Common myeloid progenitor, CD34-positive (primary cell): ENCODE measurements at regions not wholly inside any gene's neighbourhood (a gene's known extent, or its start where the extent isn't known, plus 50 kb on each side); places are given as distances from the start of the nearest gene placed in this dataset.

Experiments used
- CTCF ChIA-PET: fragments of 350-600 bp; sonication (Branson Sonifier 250); formaldehyde crosslinking; loops from one replicate; lab custom pipeline; 2021; ENCODE audit warnings: antibody characterized with exemption; lab: Charles Lee
- POLR2A ChIA-PET: fragments of 350-600 bp; sonication (Branson Sonifier 250); formaldehyde crosslinking; loops from one replicate; lab custom pipeline; 2021; ENCODE audit warnings: antibody characterized with exemption; lab: Charles Lee
- DNase-seq, 3 donors: peaks; one replicate each; pipeline versions ENCODE4 v3.0.0 to v3.0.0-alpha.2; 2013
- H3K27ac ChIP-seq, 2 experiments: 1 replicate in 1 of 2; 2 replicates in 1 of 2; pipeline ENCODE4 v1.7.0; 2013; ENCODE audit warnings: inconsistent platforms in 2 of 2, low read length in 2 of 2, mild to moderate bottlenecking in 2 of 2, low read depth in 1 of 2, moderate library complexity in 1 of 2; ENCODE audit not compliant: severe bottlenecking in 2 of 2, insufficient read depth in 1 of 2, poor library complexity in 1 of 2
- H3K27me3 ChIP-seq, 5 experiments: replicated peaks in 2 of 5; 1 replicate in 3 of 5; 2 replicates in 2 of 5; pipeline versions ENCODE4 v1.6.1 to v1.7.0; 2013; ENCODE audit warnings: low read length in 4 of 5, mild to moderate bottlenecking in 2 of 5, moderate library complexity in 2 of 5, inconsistent platforms in 1 of 5; ENCODE audit not compliant: insufficient read depth in 5 of 5, control insufficient read depth in 4 of 5
- H3K36me3 ChIP-seq, 4 experiments: 1 replicate in 2 of 4; 2 replicates in 2 of 4; pipeline versions ENCODE4 v1.6.1 to v1.7.0; 2013; ENCODE audit warnings: low read length in 3 of 4, control low read depth in 1 of 4, mild to moderate bottlenecking in 1 of 4; ENCODE audit not compliant: control insufficient read depth in 4 of 4, insufficient read depth in 4 of 4
- H3K4me1 ChIP-seq, 4 experiments: 1 replicate in 3 of 4; 2 replicates in 1 of 4; pipeline versions ENCODE4 v1.6.1 to v1.7.1; 2013; ENCODE audit warnings: low read length in 3 of 4, mild to moderate bottlenecking in 3 of 4, control low read depth in 1 of 4, inconsistent platforms in 1 of 4, moderate library complexity in 1 of 4; ENCODE audit not compliant: control insufficient read depth in 4 of 4, insufficient read depth in 4 of 4; ENCODE audit errors: control extremely low read depth in 1 of 4
- H3K4me3 ChIP-seq, 7 experiments: 1 replicate in 4 of 7; 2 replicates in 3 of 7; pipeline versions ENCODE4 v1.5.1 to v1.7.0; 2013; ENCODE audit warnings: mild to moderate bottlenecking in 7 of 7, low read length in 6 of 7, moderate library complexity in 6 of 7, inconsistent platforms in 2 of 7, low read depth in 2 of 7, control low read depth in 1 of 7; ENCODE audit not compliant: insufficient read depth in 4 of 7, control insufficient read depth in 1 of 7; ENCODE audit errors: extremely low read depth in 1 of 7
- H3K9me3 ChIP-seq, 5 experiments: 1 replicate in 4 of 5; 2 replicates in 1 of 5; pipeline versions ENCODE4 v1.6.1 to v1.7.1; 2013; ENCODE audit warnings: low read length in 4 of 5, mild to moderate bottlenecking in 2 of 5, inconsistent platforms in 1 of 5, low read depth in 1 of 5, moderate library complexity in 1 of 5; ENCODE audit not compliant: control insufficient read depth in 4 of 5, insufficient read depth in 2 of 5; ENCODE audit errors: control extremely low read depth in 1 of 5
- WGBS: methylation state at CpG from one replicate; pipeline ENCODE4 v1.1.5; 2013; ENCODE audit not compliant: insufficient coverage; 5-methylcytosine and 5-hydroxymethylcytosine counted together

- 89% methylated on average over 3 of the region's 4 CpGs for WGBS
- ChIA-PET POLR2A (no interaction called here), CTCF (no interaction called here)
- H3K27me3 ChIP-seq = no peaks in the 10 kb centered on the region
- DNase-seq = no peak
- H3K4me3 ChIP-seq = no peak overlapping the region
- H3K27ac ChIP-seq = no peak overlapping the region
- no peaks in the 10 kb centered on the region for H3K36me3 ChIP-seq
- H3K4me1 ChIP-seq = no peaks in the 10 kb centered on the region
- no peaks in the 10 kb centered on the region for H3K9me3 ChIP-seq
These were observed 515.3 kb downstream of the EPHB1 start for GRCh38 chr3:135310317-135310716.

- DNase-seq = no peak
- Histone ChIP-seq H3K4me3 (no peak overlapping the region), H3K36me3 (no peaks in the 10 kb centered on the region), H3K9me3 (no peaks in the 10 kb centered on the region), H3K4me1 (no peaks in the 10 kb centered on the region), H3K27ac (no peak overlapping the region), H3K27me3 (no peaks in the 10 kb centered on the region)
- ChIA-PET CTCF (no interaction called here), POLR2A (no interaction called here)
- WGBS = 95% methylated on average over 5 of the region's 5 CpGs
These were observed 516.6 kb downstream of the EPHB1 start for GRCh38 chr3:135311699-135312098.

DNA sequence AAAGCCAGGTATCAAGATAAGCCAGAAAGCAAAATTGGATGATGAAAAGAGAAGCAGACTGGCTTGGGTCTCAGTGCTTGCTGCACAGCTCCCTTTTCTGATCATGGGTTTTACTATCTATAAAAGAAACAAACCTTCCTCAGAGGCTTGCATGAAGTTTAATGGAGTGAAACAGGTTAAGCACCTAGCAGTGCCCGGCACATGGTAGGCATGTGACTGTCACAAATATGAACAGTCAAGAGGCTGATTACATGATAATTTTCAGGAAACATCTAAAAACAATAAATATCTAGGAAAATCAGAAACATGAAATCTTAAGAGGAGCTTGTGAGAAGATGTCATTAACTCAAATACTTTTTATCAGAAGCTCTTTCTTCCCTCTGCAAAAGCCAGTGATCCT, 519.2 kb downstream of the EPHB1 start:
- Histone ChIP-seq H3K36me3 (no peaks in the 10 kb centered on the region), H3K27me3 (no peaks in the 10 kb centered on the region), H3K4me3 (no peak overlapping the region), H3K9me3 (no peaks in the 10 kb centered on the region), H3K4me1 (no peaks in the 10 kb centered on the region), H3K27ac (no peak overlapping the region)
- no peak for DNase-seq
- POLR2A ChIA-PET = no interaction called here
- 100% methylated on average over 1 of the region's 1 CpG for WGBS
- CTCF ChIA-PET = no interaction called here

GRCh38 chr3:135324301-135324700, 529.2 kb downstream of the EPHB1 start:
- WGBS = 70% methylated on average over 3 of the region's 5 CpGs
- DNase-seq = no peak
- CTCF ChIA-PET = no interaction called here

GRCh38 chr3:135325096-135325495, 530.0 kb downstream of the EPHB1 start:
- H3K36me3 ChIP-seq = no peaks in the 10 kb centered on the region
- ChIA-PET POLR2A (no interaction called here), CTCF (no interaction called here)
- no peaks in the 10 kb centered on the region for H3K9me3 ChIP-seq
- no peaks in the 10 kb centered on the region for H3K27me3 ChIP-seq
- WGBS = no CpG with 5 or more reads among the region's 1 CpG
- no peak for DNase-seq
- H3K4me1 ChIP-seq = peaks cover 0 to 11% (median 4%) of the 10 kb centered on the region in 4 experiments
- H3K4me3 ChIP-seq = no peak overlapping the region
- H3K27ac ChIP-seq = no peak overlapping the region

More at GRCh38 chr3:135324301-135324700, 529.2 kb downstream of the EPHB1 start:
- no peak overlapping the region for H3K27ac ChIP-seq
- no peaks in the 10 kb centered on the region for H3K9me3 ChIP-seq
- no peak overlapping the region for H3K4me3 ChIP-seq
- no peaks in the 10 kb centered on the region for H3K27me3 ChIP-seq
- peaks cover 0 to 3% (median under 1%) of the 10 kb centered on the region in 4 experiments for H3K4me1 ChIP-seq
- H3K36me3 ChIP-seq = no peaks in the 10 kb centered on the region
- POLR2A ChIA-PET = interaction anchor here (0.5 kb wide), 1 partner anchor 526 kb away, joined by 5 read pairs; no protein-coding TSS in a partner anchor

DNA sequence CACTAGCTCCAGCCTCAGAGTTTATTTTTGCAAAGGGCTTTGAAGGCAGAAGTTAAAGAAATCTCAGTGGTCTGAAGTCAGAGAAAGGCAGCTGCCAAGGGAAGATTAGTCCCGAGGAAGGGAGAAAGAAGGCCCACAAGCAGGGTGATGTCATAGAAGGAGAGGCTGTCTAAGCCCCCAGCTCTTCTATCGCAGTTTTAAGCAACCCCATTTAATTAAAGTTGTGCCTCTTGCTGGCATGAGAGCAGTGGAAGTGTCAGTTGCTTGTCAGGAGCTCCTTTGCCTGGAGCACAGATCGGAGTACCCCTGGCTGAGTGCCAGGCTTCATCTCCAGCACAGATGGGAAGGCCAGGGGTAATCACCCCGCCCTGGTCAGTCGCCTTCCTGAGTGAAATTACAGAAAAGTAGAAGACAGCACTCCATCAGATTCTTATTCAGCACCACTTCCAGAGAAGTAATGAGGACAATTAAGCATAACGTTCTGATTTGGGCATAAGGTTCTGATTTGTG, 530.7 kb downstream of the EPHB1 start:
- DNase-seq = no peak
- no peak overlapping the region for H3K4me3 ChIP-seq
- no peaks in the 10 kb centered on the region for H3K36me3 ChIP-seq
- no peaks in the 10 kb centered on the region for H3K27me3 ChIP-seq
- POLR2A ChIA-PET = no interaction called here
- peaks cover 0 to 17% (median 7%) of the 10 kb centered on the region in 4 experiments for H3K4me1 ChIP-seq
- no peak overlapping the region for H3K27ac ChIP-seq
- no peaks in the 10 kb centered on the region for H3K9me3 ChIP-seq
- 93% methylated on average over 3 of the region's 6 CpGs for WGBS
- CTCF ChIA-PET = interaction anchor here (1.2 kb wide), 1 partner anchor 159 kb away, joined by 3 read pairs; no protein-coding TSS in a partner anchor

GRCh38 chr3:135326851-135327250, 531.8 kb downstream of the EPHB1 start:
- CTCF ChIA-PET = interaction anchor here (1.2 kb wide), 1 partner anchor 160 kb away, joined by 3 read pairs; no protein-coding TSS in a partner anchor

More at GRCh38 chr3:135326851-135327250, 531.8 kb downstream of the EPHB1 start:
- no peaks in the 10 kb centered on the region for H3K9me3 ChIP-seq
- H3K36me3 ChIP-seq = no peaks in the 10 kb centered on the region
- POLR2A ChIA-PET = no interaction called here
- DNase-seq = no peak
- H3K4me1 ChIP-seq = peaks cover 0 to 17% (median 7%) of the 10 kb centered on the region in 4 experiments
- no peak overlapping the region for H3K27ac ChIP-seq
- H3K27me3 ChIP-seq = no peaks in the 10 kb centered on the region
- WGBS = 100% methylated on average over 1 of the region's 1 CpG
- H3K4me3 ChIP-seq = no peak overlapping the region
